ENCODE measurements at regions not wholly inside any gene's neighbourhood (a gene's known extent, or its start where the extent isn't known, plus 50 kb on each side); places are given as distances from the start of the nearest gene placed in this dataset.

DNA sequence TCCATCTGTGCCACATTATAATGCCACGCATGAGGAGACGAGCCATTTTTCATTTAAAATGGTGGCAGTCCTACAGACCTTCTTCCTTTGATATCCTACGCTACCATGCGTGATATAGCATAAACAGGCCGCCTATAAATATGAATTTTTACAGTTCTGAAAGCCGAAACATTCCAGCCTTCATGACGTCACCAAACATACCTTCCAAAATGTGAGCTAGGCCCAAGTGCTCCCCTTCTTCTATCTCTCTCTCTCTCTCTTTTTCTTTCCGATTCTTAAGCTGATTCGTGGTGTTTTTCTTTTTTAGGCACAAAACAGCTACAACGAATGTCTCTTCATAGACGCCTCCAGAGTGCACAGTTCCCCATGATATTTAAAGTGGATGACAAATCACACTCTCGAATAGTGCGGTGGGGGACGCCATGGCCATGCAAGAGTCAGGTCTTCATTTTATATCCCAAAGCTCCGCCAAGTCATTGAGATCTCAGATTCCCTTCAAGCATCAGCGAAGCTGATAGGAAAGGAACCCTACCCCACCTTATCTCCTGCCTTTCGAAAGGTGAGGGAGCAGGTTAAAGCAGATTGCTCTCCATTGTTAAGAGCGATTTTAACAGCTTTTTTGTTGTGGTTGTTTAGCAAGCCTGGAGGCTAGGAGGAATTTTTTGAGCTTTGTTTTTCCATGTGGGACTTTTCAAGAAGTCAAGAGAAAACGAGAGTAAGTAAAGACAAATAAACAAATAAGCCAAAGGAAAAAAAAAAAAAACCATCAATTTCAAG, 436.3 kb downstream of the CMPK2 start:
- TF ChIP-seq, protein P1, sequence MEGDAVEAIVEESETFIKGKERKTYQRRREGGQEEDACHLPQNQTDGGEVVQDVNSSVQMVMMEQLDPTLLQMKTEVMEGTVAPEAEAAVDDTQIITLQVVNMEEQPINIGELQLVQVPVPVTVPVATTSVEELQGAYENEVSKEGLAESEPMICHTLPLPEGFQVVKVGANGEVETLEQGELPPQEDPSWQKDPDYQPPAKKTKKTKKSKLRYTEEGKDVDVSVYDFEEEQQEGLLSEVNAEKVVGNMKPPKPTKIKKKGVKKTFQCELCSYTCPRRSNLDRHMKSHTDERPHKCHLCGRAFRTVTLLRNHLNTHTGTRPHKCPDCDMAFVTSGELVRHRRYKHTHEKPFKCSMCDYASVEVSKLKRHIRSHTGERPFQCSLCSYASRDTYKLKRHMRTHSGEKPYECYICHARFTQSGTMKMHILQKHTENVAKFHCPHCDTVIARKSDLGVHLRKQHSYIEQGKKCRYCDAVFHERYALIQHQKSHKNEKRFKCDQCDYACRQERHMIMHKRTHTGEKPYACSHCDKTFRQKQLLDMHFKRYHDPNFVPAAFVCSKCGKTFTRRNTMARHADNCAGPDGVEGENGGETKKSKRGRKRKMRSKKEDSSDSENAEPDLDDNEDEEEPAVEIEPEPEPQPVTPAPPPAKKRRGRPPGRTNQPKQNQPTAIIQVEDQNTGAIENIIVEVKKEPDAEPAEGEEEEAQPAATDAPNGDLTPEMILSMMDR (IDR thresholded peaks at IDR 0.05): no peak

DNA sequence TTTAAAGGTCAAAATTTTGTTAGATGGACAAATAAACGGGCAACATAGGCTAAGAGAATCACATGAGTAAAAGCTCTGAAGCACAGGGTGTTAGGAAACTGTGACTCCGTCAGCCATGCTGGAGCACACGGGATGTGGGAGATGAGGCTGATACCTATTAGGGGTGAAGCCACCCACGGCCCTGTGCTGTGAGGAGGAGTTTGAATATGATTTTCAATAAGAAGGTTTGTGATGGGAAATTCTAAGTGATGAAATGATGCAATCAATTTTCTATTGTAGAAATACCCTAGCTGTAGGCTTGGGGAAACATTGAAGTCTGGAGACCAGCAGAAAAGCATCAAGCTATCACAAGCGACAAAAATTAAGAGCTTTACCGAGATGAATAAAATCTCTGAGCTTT, 431.3 kb downstream of the CMPK2 start:
- TF ChIP-seq, protein P1 (IDR thresholded peaks at IDR 0.05): no peak

DNA sequence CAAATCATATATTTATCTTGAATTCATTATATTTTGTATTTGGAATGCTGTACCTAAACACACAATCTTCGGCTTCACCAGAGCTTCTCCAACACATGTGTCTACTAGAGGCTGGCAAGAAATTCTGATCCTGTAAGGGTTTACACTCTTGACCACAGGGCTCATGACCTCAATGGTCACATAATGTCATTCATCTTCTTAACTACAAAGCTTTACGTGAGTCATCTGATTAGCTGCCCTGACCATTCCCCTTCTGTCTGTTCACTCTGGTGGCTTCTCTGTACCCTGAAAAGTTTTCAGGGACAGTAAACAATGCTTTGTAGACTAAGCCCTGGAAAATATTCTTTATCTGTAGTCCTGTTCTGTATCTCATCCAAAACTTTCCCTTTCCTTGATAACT, 423.9 kb downstream of the CMPK2 start:
- TF ChIP-seq, protein P1 (IDR thresholded peaks at IDR 0.05): no peak

DNA sequence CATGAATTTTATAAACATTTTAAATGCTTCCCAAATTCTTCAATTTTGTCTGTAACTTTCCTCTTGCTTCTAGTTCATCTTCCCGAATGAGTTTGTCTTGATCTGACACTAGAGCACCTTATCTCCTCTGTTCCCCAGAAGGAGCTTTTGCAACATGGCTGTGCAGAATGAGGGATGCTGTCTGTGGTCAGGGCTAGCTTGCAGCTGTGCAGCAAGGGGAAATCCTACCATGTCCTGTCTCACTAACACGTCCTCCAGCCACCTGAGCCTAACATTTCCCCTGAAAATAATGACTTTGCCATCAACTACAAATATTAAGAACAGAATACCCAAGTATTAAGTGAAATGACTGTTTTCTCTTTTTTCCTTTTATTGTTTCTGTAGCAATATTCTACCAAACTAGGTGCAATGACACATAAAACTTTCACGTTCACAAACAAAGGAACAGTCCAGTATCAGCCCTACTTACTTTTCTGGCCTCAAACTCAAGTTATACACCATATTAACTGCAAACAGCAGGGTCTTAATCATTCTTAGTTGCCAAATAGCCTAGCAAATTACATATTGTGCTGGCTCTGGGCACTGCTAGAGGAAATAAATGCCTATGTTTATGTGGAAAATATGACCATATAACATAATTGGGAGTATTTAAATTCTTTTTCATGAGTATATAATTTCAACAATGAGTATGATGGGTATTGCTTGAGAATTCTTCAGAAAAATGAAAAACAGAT, 423.3 kb downstream of the CMPK2 start:
- TF ChIP-seq, protein P1 (IDR thresholded peaks at IDR 0.05): no peak

DNA sequence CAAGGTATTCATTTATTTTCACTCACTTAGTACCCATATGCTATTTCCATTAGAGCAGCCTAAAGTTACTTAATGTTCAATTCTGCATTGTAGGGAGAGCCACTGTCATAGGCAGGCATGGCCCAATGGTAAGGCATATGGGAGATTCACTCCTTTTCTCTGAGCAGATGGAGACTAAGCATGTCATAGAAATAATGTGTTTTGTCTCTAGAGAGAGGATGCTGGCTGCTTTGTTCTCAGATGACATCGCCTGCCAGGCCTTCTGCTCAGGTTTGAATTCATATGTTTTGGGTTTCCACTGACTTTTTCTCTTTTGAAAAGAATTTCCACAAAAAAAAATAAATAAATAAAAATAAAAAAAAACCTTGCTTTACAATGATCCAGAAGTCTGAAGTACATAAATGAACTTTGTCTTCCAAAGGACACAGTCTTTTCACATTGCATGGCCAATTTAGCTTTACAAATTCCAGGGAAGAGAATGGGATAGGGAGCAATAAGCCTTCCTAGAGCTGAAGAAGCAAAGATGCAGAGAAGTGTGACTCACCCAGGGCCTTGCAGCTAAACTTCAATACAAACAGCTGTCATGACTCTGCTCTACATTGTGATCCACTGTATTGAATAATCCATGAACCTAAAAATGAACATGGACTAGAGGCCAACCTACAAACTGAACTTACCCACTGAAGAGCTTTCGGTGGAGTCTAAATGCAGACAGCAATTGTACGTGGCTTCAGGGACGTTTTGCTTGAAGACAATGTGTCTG, 422.5 kb downstream of the CMPK2 start:
- TF ChIP-seq, protein P1 (IDR thresholded peaks at IDR 0.05): no peak

DNA sequence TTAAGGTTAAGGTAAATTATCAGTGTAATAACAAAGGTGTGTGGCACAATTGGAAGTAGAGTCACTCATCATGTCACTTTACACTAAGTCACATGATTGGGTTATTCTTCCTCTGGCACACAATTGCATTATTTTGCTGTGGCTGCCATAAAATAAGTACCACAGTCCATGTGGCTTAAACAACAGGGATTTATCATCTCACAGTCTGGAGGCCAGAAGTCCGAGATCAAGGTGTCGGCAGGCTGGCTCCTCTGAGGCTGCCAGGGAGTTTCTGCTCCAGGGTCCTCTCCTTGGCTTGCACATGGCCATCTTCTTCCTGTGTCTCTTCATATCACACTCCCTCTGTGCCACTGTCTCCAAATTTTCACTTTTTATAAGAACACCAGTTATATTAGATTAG, 421.2 kb downstream of the CMPK2 start:
- TF ChIP-seq, protein P1 (IDR thresholded peaks at IDR 0.05): no peak

DNA sequence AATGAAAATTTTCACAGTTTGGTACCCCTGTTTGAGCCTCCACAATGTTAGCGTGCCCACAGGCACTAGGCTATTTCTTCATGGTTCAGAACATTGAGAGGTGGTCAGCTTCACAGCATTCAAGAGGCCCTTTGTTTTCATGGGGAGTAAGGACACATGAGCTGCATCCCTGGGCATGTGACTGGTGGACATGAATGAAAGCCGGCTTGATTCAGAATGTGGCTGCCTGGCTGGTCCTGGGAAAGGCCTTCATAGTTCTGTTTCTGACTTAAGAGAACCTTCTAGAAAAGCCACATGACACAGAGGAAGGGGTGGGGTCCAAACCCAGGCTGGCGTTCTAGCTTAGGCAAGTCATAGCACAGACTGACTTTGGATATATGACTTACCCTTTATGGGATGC, 420.6 kb downstream of the CMPK2 start:
- TF ChIP-seq, protein P1 (IDR thresholded peaks at IDR 0.05): no peak

Measured in LNCAP (cell line).